ENCODE measurements at regions not wholly inside any gene's neighbourhood (a gene's known extent, or its start where the extent isn't known, plus 50 kb on each side); places are given as distances from the start of the nearest gene placed in this dataset.

- Histone ChIP-seq H3K4me3 (replicated peaks; ENCODE audit: insufficient read depth, low read length) (no peak overlapping the region), H3K27ac (replicated peaks) (no peak overlapping the region), H3K27me3 (ENCODE audit: insufficient read depth, poor library complexity, severe bottlenecking) (peaks cover 6% of the 10 kb centered on the region)
- DNase-seq (ENCODE audit: low read depth in 1 of 2, low spot score in 1 of 2), result no peak
- TF ChIP-seq SPI1 (IDR thresholded peaks at IDR 0.05; ENCODE audit: borderline replicate concordance, low read depth) (no peak), REST (IDR thresholded peaks at IDR 0.05; ENCODE audit: insufficient replicate concordance, low read depth) (no peak), GABPA (IDR thresholded peaks at IDR 0.05; ENCODE audit: low read depth) (no peak), CTCF (IDR thresholded peaks at IDR 0.05; ENCODE audit: insufficient read depth, low read length) (no peak), POLR2AphosphoS5 (IDR thresholded peaks at IDR 0.05; ENCODE audit: low read depth) (no peak)
These were observed 315.4 kb downstream of the MCTP2 start for GRCh38 chr15:94546808-94547207.

GRCh38 chr15:94547711-94548110 is 316.4 kb downstream of the MCTP2 start:
- Histone ChIP-seq H3K4me3 (replicated peaks; ENCODE audit: insufficient read depth, low read length) (no peak overlapping the region), H3K27me3 (ENCODE audit: insufficient read depth, poor library complexity, severe bottlenecking) (peaks cover 6% of the 10 kb centered on the region), H3K27ac (replicated peaks) (no peak overlapping the region)
- no peak for TF ChIP-seq POLR2AphosphoS5 (IDR thresholded peaks at IDR 0.05; ENCODE audit: low read depth)
- TF ChIP-seq GABPA (IDR thresholded peaks at IDR 0.05; ENCODE audit: low read depth), result no peak
- no peak for TF ChIP-seq REST (IDR thresholded peaks at IDR 0.05; ENCODE audit: insufficient replicate concordance, low read depth)
- no peak for DNase-seq (ENCODE audit: low read depth in 1 of 2, low spot score in 1 of 2)

- TF ChIP-seq GABPA (IDR thresholded peaks at IDR 0.05; ENCODE audit: low read depth), result no peak
- TF ChIP-seq REST (IDR thresholded peaks at IDR 0.05; ENCODE audit: insufficient replicate concordance, low read depth), result no peak
- no peak for TF ChIP-seq SPI1 (IDR thresholded peaks at IDR 0.05; ENCODE audit: borderline replicate concordance, low read depth)
- TF ChIP-seq CTCF (IDR thresholded peaks at IDR 0.05; ENCODE audit: insufficient read depth, low read length), result no peak
- TF ChIP-seq POLR2AphosphoS5 (IDR thresholded peaks at IDR 0.05; ENCODE audit: low read depth), result no peak
- no peak overlapping the region for H3K27ac ChIP-seq (replicated peaks)
- no peaks in the 10 kb centered on the region for H3K27me3 ChIP-seq (ENCODE audit: insufficient read depth, poor library complexity, severe bottlenecking)
- no peak for DNase-seq (ENCODE audit: low read depth in 1 of 2, low spot score in 1 of 2)
- H3K4me3 ChIP-seq (replicated peaks; ENCODE audit: insufficient read depth, low read length), result no peak overlapping the region
These were observed 324.6 kb downstream of the MCTP2 start for GRCh38 chr15:94555841-94556519.
